ENCODE measurements at regions not wholly inside any gene's neighbourhood (a gene's known extent, or its start where the extent isn't known, plus 50 kb on each side); places are given as distances from the start of the nearest gene placed in this dataset.
"Not testable (repeated sequence)": the region's sequence is repeated elsewhere in the genome, so short reads cannot be mapped to it uniquely, and the experiment has no call there.

- H3K4me2 ChIP-seq (replicated peaks; ENCODE audit: extremely low read depth, low read length, poor library complexity, severe bottlenecking): no peak overlapping the region
- no CpG with 5 or more reads among the region's 1 CpG for WGBS (ENCODE audit: insufficient coverage)
- H3K4me3 ChIP-seq (replicated peaks in 1 of 3; ENCODE audit: low read depth in 2 of 3, low read length in 3 of 3): no peak overlapping the region
- no peaks in the 10 kb centered on the region for H3K4me1 ChIP-seq (ENCODE audit: control insufficient read depth in 1 of 2, insufficient read depth in 2 of 2, low read length in 2 of 2)
- Mint-ChIP-seq H3K36me3 (no peaks in the 10 kb centered on the region), H3K4me1 (no peaks in the 10 kb centered on the region), H3K4me3 (no peak overlapping the region), H3K9me3 (peaks cover 0 to 3% (median 1%) of the 10 kb centered on the region in 7 donors), H3K27ac (no peak overlapping the region), H3K27me3 (ENCODE audit: low read depth in 3 of 3) (no peaks in the 10 kb centered on the region)
- no peaks in the 10 kb centered on the region for H3K27me3 ChIP-seq (ENCODE audit: control insufficient read depth in 2 of 2, insufficient read depth in 2 of 2, low read length in 2 of 2)
- TF ChIP-seq CTCF (IDR thresholded peaks at IDR 0.05): no peak
- H3K36me3 ChIP-seq (replicated peaks in 1 of 2; ENCODE audit: control insufficient read depth in 1 of 2, insufficient read depth in 2 of 2, low read length in 2 of 2): no peaks in the 10 kb centered on the region
- no peak overlapping the region for H3K27ac ChIP-seq (ENCODE audit: low read depth in 1 of 2, low read length in 2 of 2)
- no peaks in the 10 kb centered on the region for H4K20me1 ChIP-seq (ENCODE audit: insufficient read depth, low read length)
- H3K79me2 ChIP-seq (ENCODE audit: insufficient read depth, low read length): no peaks in the 10 kb centered on the region
- no peak overlapping the region for H2AFZ ChIP-seq (ENCODE audit: insufficient read depth, low read depth, low read length, poor library complexity, severe bottlenecking)
- H3K9me3 ChIP-seq (replicated peaks in 1 of 2; ENCODE audit: control insufficient read depth in 1 of 2, insufficient read depth in 1 of 2, low read length in 2 of 2): no peaks in the 10 kb centered on the region
- DNase-seq: no peak
- H3K9ac ChIP-seq (ENCODE audit: insufficient read depth, low read length, poor library complexity, severe bottlenecking): no peak overlapping the region
- intact Hi-C loops (cut with micrococcal nuclease): no loop called here
These were observed 528.2 kb downstream of the SLC6A15 start for GRCh38 chr12:84384384-84384783.

GRCh38 chr12:84382486-84382885 is 530.1 kb downstream of the SLC6A15 start:
- H3K9me3 ChIP-seq (replicated peaks in 1 of 2; ENCODE audit: control insufficient read depth in 1 of 2, insufficient read depth in 1 of 2, low read length in 2 of 2); H4K20me1 ChIP-seq (ENCODE audit: insufficient read depth, low read length); H3K27ac Mint-ChIP-seq; H3K4me3 Mint-ChIP-seq; H3K9ac ChIP-seq (ENCODE audit: insufficient read depth, low read length, poor library complexity, severe bottlenecking); H3K79me2 ChIP-seq (ENCODE audit: insufficient read depth, low read length); intact Hi-C loops (cut with micrococcal nuclease); H3K4me2 ChIP-seq (replicated peaks; ENCODE audit: extremely low read depth, low read length, poor library complexity, severe bottlenecking); H3K36me3 Mint-ChIP-seq; H2AFZ ChIP-seq (ENCODE audit: insufficient read depth, low read depth, low read length, poor library complexity, severe bottlenecking); DNase-seq; H3K27me3 ChIP-seq (ENCODE audit: control insufficient read depth in 2 of 2, insufficient read depth in 2 of 2, low read length in 2 of 2); H3K4me1 ChIP-seq (ENCODE audit: control insufficient read depth in 1 of 2, insufficient read depth in 2 of 2, low read length in 2 of 2); H3K4me3 ChIP-seq (replicated peaks in 1 of 3; ENCODE audit: low read depth in 2 of 3, low read length in 3 of 3); H3K4me1 Mint-ChIP-seq; H3K27ac ChIP-seq (ENCODE audit: low read depth in 1 of 2, low read length in 2 of 2); H3K36me3 ChIP-seq (replicated peaks in 1 of 2; ENCODE audit: control insufficient read depth in 1 of 2, insufficient read depth in 2 of 2, low read length in 2 of 2); H3K27me3 Mint-ChIP-seq (ENCODE audit: low read depth in 3 of 3); H3K9me3 Mint-ChIP-seq: not testable (repeated sequence)
- WGBS (ENCODE audit: insufficient coverage): no CpG with 5 or more reads among the region's 1 CpG

All from CD14-positive monocyte (primary cell).